H1 (cell line): ENCODE measurements at regions not wholly inside any gene's neighbourhood (a gene's known extent, or its start where the extent isn't known, plus 50 kb on each side); places are given as distances from the start of the nearest gene placed in this dataset.

Experiments used
- CREB1 ChIP-seq: IDR thresholded peaks from 2 replicates; pipeline ENCODE4 v1.6.1; 2012; ENCODE audit warnings: inconsistent platforms
- EZH2 ChIP-seq: fragments of 200-600 bp; sonication (generic); IDR thresholded peaks from 2 replicates; pipeline ENCODE4 v1.7.1; 2012; ENCODE audit warnings: low read depth, mild to moderate bottlenecking, moderate library complexity, low read length, inconsistent platforms; ENCODE audit not compliant: severe bottlenecking
- RAD21 ChIP-seq, 2 experiments: IDR thresholded peaks in 1 of 2; conservative IDR thresholded peaks in 1 of 2; 2 replicates each; pipeline ENCODE4 v1.6.1; 2011; ENCODE audit warnings: low read depth in 2 of 2, low read length in 2 of 2, improper control_type of control experiment in 1 of 2, inconsistent platforms in 1 of 2, mild to moderate bottlenecking in 1 of 2, moderate library complexity in 1 of 2
- RBBP5 ChIP-seq: IDR thresholded peaks from 2 replicates; pipeline ENCODE4 v1.7.1; 2012; ENCODE audit warnings: low read depth, mild to moderate bottlenecking, inconsistent platforms, low read length, moderate library complexity, borderline replicate concordance
- SRF ChIP-seq: IDR thresholded peaks from 2 replicates; pipeline ENCODE4 v1.6.1; 2011; ENCODE audit warnings: mild to moderate bottlenecking, low read depth, low read length, moderate library complexity
- TAF1 ChIP-seq: IDR thresholded peaks from 2 replicates; pipeline ENCODE4 v1.6.1; 2011; ENCODE audit warnings: mild to moderate bottlenecking, low read depth, low read length
- USF2 ChIP-seq: IDR thresholded peaks from 2 replicates; pipeline ENCODE4 v1.6.1; 2011; ENCODE audit warnings: low read length, improper control_type of control experiment
- TF ChIP-seq, protein P1 (sequence below), 3 experiments: IDR thresholded peaks; 1 replicate in 2 of 3; 2 replicates in 1 of 3; pipeline versions ENCODE4 v1.5.1 to v1.6.1; 2011; ENCODE audit warnings: low read length in 3 of 3, mild to moderate bottlenecking in 3 of 3, inconsistent platforms in 2 of 3, low read depth in 1 of 3, moderate library complexity in 1 of 3; ENCODE audit not compliant: insufficient read depth in 1 of 3; ENCODE audit errors: control extremely low read depth in 1 of 3
- TF ChIP-seq, protein P2 (sequence below): fragments of 300-600 bp; sonication (generic); IDR thresholded peaks from 2 replicates; pipeline ENCODE4 v1.7.1; 2012; ENCODE audit warnings: low read length, moderate library complexity, mild to moderate bottlenecking, inconsistent platforms; ENCODE audit not compliant: insufficient replicate concordance

GRCh38 chr4:138826322-138826721 lies 189.3 kb upstream of the NOCT start:
- TF ChIP-seq RAD21 (IDR thresholded peaks at IDR 0.05 in 1 of 2, conservative IDR thresholded peaks at IDR 0.05 in 1 of 2; ENCODE audit: low read depth in 2 of 2, low read length in 2 of 2) (no peak), EZH2 (no peak), SRF (no peak), RBBP5 (no peak), USF2 (no peak), CREB1 (no peak), TAF1 (no peak)
- TF ChIP-seq, protein P1, sequence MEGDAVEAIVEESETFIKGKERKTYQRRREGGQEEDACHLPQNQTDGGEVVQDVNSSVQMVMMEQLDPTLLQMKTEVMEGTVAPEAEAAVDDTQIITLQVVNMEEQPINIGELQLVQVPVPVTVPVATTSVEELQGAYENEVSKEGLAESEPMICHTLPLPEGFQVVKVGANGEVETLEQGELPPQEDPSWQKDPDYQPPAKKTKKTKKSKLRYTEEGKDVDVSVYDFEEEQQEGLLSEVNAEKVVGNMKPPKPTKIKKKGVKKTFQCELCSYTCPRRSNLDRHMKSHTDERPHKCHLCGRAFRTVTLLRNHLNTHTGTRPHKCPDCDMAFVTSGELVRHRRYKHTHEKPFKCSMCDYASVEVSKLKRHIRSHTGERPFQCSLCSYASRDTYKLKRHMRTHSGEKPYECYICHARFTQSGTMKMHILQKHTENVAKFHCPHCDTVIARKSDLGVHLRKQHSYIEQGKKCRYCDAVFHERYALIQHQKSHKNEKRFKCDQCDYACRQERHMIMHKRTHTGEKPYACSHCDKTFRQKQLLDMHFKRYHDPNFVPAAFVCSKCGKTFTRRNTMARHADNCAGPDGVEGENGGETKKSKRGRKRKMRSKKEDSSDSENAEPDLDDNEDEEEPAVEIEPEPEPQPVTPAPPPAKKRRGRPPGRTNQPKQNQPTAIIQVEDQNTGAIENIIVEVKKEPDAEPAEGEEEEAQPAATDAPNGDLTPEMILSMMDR (IDR thresholded peaks at IDR 0.05; ENCODE audit: control extremely low read depth in 1 of 3, insufficient read depth in 1 of 3, low read depth in 1 of 3, low read length in 3 of 3) = no peak
- TF ChIP-seq, protein P2, sequence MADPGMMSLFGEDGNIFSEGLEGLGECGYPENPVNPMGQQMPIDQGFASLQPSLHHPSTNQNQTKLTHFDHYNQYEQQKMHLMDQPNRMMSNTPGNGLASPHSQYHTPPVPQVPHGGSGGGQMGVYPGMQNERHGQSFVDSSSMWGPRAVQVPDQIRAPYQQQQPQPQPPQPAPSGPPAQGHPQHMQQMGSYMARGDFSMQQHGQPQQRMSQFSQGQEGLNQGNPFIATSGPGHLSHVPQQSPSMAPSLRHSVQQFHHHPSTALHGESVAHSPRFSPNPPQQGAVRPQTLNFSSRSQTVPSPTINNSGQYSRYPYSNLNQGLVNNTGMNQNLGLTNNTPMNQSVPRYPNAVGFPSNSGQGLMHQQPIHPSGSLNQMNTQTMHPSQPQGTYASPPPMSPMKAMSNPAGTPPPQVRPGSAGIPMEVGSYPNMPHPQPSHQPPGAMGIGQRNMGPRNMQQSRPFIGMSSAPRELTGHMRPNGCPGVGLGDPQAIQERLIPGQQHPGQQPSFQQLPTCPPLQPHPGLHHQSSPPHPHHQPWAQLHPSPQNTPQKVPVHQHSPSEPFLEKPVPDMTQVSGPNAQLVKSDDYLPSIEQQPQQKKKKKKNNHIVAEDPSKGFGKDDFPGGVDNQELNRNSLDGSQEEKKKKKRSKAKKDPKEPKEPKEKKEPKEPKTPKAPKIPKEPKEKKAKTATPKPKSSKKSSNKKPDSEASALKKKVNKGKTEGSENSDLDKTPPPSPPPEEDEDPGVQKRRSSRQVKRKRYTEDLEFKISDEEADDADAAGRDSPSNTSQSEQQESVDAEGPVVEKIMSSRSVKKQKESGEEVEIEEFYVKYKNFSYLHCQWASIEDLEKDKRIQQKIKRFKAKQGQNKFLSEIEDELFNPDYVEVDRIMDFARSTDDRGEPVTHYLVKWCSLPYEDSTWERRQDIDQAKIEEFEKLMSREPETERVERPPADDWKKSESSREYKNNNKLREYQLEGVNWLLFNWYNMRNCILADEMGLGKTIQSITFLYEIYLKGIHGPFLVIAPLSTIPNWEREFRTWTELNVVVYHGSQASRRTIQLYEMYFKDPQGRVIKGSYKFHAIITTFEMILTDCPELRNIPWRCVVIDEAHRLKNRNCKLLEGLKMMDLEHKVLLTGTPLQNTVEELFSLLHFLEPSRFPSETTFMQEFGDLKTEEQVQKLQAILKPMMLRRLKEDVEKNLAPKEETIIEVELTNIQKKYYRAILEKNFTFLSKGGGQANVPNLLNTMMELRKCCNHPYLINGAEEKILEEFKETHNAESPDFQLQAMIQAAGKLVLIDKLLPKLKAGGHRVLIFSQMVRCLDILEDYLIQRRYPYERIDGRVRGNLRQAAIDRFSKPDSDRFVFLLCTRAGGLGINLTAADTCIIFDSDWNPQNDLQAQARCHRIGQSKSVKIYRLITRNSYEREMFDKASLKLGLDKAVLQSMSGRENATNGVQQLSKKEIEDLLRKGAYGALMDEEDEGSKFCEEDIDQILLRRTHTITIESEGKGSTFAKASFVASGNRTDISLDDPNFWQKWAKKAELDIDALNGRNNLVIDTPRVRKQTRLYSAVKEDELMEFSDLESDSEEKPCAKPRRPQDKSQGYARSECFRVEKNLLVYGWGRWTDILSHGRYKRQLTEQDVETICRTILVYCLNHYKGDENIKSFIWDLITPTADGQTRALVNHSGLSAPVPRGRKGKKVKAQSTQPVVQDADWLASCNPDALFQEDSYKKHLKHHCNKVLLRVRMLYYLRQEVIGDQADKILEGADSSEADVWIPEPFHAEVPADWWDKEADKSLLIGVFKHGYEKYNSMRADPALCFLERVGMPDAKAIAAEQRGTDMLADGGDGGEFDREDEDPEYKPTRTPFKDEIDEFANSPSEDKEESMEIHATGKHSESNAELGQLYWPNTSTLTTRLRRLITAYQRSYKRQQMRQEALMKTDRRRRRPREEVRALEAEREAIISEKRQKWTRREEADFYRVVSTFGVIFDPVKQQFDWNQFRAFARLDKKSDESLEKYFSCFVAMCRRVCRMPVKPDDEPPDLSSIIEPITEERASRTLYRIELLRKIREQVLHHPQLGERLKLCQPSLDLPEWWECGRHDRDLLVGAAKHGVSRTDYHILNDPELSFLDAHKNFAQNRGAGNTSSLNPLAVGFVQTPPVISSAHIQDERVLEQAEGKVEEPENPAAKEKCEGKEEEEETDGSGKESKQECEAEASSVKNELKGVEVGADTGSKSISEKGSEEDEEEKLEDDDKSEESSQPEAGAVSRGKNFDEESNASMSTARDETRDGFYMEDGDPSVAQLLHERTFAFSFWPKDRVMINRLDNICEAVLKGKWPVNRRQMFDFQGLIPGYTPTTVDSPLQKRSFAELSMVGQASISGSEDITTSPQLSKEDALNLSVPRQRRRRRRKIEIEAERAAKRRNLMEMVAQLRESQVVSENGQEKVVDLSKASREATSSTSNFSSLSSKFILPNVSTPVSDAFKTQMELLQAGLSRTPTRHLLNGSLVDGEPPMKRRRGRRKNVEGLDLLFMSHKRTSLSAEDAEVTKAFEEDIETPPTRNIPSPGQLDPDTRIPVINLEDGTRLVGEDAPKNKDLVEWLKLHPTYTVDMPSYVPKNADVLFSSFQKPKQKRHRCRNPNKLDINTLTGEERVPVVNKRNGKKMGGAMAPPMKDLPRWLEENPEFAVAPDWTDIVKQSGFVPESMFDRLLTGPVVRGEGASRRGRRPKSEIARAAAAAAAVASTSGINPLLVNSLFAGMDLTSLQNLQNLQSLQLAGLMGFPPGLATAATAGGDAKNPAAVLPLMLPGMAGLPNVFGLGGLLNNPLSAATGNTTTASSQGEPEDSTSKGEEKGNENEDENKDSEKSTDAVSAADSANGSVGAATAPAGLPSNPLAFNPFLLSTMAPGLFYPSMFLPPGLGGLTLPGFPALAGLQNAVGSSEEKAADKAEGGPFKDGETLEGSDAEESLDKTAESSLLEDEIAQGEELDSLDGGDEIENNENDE = no peak
